ENCODE measurements at regions not wholly inside any gene's neighbourhood (a gene's known extent, or its start where the extent isn't known, plus 50 kb on each side); places are given as distances from the start of the nearest gene placed in this dataset.
"Not testable (repeated sequence)": the region's sequence is repeated elsewhere in the genome, so short reads cannot be mapped to it uniquely, and the experiment has no call there.

DNA sequence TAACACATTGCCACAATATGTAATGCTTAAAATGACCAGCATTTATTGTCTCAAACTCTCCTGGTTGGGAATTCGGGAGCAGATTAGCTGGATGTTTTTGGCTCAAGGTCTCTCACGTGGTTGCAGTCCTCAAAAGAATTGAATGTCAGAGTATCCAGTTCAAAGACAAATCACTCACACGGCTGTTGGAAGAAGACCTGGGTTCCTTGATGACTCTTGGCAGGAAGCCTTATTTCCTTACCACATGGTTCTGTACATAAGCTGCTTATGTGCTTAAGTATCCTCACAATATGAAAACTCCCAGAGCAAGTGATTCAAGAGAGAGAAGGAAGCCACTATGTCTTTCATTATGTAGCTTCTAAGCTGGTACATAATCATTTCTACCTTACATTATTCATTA is 230.3 kb upstream of the PTPRD start:
- DNase-seq = no peak

DNA sequence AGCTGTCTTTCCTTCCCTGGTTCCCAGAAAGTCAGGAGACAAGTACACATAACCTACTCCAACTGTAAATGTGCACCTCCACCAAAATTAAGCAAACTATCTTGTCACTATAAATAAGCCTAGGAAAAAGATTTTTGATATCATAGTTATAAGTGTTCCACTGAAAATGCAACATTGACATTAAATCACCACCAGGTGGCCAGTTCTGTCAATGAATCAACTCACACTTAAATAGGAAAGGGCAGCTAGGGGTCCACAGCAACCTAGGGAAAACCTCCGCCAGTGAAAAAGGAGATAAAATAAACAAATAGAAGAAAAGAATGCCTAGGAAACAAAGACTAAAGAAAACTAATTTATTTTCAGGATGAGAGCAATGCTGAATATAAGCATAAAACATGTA is 243.0 kb upstream of the PTPRD start:
- DNase-seq = no peak

- DNase-seq = no peak
Measured at GRCh38 chr9:10858817-10859216, 246.0 kb upstream of the PTPRD start.

GRCh38 chr9:10863476-10863875 is 250.7 kb upstream of the PTPRD start:
- no peak for DNase-seq

DNA sequence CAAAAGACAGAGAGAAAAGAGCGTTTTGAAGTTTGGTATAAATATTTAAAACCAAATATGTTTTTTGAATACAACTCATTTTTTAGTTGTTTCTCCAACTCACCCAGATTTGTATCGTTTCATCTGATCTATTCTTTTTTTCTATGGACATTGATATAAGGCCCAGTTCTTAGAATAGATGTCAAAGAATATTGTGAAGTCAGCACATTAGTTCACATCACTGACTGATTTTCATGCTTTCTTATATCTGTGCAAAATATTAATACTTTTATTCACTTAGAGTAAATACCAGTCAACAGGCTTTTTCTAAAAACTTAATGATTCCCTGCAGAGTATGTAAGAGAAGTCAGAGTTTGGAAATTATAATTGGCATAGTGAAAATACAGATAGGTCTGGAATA is 254.4 kb upstream of the PTPRD start:
- DNase-seq = no peak

DNA sequence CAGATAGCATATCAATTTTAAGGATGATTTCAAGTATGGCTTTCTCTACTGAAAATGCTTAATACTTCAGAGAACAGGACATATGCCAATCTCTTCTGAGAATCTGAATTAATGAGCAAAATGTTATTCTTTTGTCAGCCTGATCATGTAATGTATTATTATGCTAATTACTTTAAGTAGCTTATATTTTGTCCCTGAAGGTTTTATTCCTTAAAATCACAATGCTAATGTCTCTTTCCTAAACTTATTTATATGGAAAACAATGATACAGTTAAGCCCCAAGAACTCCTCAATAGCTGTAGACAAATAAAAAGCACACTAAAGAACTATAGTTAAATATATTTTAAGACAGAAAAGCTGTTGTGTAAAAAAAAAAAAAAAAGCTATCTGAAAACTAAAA is 256.9 kb upstream of the PTPRD start:
- no peak for DNase-seq

GRCh38 chr9:10873999-10874398 is 261.2 kb upstream of the PTPRD start:
- no peak for DNase-seq

DNA sequence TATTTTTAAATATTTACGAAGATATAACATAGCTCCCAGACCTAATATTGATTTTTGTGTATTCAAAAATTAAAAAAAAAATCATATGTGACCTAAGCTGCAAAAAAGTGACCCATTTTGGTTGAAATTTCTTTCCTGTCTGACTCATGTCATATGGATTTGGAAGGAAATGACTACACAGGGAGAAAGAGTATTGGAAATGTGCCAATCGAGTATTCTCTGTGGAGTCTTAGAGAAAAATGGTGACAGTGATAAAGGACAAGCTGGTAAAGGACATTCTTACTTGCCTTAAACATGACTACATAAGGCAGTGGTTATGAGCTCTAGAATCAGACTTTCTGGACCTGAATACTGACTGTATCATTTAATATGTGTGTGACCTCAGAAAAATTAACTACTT is 262.9 kb upstream of the PTPRD start:
- no peak for DNase-seq

GRCh38 chr9:10876333-10876732 is 263.5 kb upstream of the PTPRD start:
- no peak for DNase-seq

DNA sequence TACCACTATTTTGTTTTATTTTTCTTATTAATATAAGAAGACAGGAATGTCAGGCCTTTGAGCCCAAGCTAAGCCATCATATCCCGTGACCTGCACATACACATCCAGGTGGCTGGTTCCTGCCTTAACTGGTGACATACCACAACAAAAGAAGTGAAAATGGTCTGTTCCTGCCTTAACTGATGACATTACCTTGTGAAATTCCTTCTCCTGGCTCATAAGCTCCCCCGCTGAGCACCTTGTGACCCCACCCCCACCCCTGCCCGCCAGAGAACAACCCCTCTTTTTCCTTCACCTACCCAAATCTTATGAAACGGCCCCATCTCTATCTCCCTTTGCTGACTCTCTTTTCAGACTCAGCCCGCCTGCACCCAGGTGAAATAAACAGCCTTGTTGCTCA is 277.5 kb upstream of the PTPRD start:
- DNase-seq = not testable (repeated sequence)

DNA sequence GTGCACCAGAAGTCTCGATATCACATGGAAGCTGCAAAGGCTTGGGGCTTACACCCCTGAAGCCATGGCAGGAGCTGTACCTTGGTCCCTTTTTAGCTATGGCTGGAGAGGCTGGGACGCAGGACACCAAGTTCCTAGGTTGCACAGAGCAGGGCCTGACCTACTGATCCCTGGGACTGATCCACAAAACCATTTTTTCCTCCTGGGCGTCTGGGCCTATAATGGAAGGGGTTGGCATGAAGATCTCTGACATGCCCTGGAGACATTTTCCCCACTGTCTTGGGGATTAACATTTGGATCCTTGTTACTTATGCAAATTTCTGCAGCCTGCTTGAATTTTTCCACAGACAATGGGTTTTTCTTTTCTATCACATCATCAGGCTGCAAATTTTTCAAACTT is 286.7 kb upstream of the PTPRD start:
- DNase-seq = no peak

GRCh38 chr9:10903969-10904368 is 291.2 kb upstream of the PTPRD start:
- no peak for DNase-seq

DNA sequence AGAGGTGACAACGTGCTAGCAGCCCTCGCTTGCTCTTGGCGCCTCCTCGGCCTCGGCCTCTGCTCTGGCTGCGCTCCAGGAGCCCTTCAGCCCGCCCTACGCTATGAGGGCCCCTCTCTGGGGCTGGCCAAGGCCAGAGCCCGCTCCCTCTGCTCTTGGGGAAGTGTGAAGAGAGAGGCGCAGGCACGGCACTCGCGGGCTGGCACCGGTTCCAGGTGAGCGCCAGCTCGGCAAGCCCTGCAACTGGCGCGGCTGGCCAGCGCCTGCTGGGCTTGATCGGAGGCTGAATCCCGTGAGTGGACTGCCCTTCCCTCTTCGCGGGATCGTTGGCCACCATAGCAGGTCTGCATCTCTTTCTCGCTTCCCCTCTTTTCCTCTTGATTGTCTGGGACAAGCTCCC is 298.0 kb upstream of the PTPRD start:
- no peak for DNase-seq

- no peak for DNase-seq
Measured at GRCh38 chr9:10911373-10911772, 298.6 kb upstream of the PTPRD start.

- DNase-seq = no peak
Measured at GRCh38 chr9:10917001-10917400, 304.2 kb upstream of the PTPRD start.

DNA sequence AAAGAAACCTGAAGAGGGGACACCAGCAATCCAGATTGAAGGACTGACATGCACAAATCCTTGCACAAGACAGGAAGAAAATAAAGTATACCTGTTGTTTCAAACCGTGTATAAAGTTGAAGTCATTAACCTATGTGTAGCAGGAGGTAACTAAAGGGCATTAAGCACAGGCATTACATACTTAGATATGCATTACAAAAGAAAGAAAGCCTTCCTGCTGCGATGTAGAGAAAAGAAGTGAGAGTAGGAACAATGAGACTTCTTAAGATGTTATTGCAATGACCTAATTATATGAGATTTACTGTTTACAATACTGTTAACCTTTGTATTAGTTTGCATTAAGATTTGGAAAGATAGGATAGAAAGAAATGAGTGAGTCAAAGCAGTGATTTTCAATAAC is 308.9 kb upstream of the PTPRD start:
- DNase-seq = no peak

DNA sequence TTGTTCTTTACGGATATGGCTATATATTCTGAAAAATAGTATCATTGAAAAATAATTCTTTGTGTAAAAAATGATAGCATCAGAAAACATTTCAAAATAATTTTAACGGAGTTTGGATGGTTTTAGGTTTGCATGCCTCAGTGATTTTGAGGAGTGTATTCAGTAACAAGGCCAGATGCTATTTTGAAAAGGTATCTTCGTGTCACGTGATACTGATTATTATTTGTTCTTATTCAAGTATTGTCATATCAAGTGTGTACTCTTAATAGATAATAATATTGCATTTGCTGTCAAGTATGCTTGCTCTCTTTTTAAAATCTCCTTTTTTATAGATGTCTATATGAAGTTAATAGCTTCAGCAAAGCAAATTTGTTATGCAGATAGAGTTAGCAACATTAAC is 313.1 kb upstream of the PTPRD start:
- no peak for DNase-seq

- DNase-seq = no peak
Measured at GRCh38 chr9:10928372-10928771, 315.6 kb upstream of the PTPRD start.

GRCh38 chr9:10930081-10930480 is 317.3 kb upstream of the PTPRD start:
- no peak for DNase-seq

DNA sequence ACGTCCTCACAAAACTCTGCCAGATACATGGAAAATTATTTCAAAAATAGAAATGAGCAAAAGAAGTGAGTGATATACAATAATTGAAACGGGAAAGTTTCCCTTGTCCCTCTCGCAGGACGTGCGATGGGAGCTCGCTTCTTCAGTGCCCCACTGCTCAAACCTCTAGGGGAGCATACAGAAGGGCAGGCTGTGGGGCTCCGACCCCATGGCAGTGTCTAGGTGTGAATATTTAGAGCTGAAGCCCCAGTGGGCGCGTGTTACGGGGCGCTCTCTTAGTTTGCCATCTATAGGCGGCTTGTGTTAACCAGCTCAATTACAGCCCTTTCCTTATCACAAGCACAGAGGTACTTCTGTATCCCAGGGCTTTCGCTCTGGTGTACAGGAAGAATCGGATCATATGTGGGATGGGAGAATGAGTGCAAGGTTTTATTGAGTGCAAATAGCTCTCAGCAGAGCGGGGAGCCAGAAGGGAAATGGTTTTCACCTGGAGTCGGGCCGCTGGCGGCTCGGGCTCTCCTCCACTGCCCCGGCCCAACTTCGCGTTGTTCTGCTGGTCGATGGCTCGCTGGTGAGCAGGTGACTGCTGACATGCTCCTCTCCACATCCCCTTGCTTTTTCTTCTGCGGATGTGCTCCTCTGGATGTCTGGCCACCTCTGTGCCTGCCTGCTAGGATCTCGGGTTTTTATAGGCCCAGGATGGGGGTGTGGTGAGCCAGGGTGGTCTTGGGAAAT is 334.0 kb upstream of the PTPRD start:
- no peak for DNase-seq

- DNase-seq = no peak
Measured at GRCh38 chr9:10957878-10958277, 345.1 kb upstream of the PTPRD start.

DNA sequence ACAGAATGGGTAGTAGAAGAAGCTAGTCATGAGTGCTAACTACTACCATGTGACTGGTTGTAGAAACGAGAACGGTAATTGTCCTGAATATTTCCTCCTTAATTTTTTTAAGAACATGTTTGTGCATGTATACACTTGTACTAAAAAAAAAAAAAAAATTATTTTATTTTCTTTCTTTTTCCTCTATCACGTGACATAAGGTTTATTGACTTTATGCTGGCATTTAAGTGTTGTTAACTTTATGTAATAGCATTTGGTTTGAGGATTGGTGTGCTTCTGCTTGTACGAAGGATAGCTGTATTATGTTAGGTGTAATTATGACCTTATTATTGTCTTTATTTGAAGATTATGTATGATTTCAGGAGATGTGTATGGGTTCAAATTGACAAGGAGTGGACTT is 349.1 kb upstream of the PTPRD start:
- DNase-seq = no peak

GRCh38 chr9:10983251-10983650 is 370.4 kb upstream of the PTPRD start:
- no peak for DNase-seq

DNA sequence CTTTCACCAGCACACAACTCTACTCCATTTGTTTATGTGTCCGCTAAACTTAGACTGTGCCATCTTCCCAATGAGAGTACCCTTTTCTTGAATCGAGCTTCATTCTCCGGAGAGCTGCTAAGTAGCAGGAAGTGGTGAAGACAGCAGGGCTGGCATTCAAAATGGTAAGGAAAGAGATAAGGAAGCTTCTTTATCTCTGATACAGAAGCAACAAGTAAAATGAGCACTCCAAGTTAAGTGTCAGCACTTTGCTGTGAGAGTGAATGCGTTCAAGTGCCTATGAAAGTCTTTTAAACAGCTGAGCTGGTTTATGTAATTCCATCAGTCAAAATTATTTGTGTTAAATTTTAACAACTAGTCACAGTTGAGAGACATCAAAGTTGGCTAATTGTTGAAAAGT is 386.8 kb upstream of the PTPRD start:
- DNase-seq = no peak

- DNase-seq = no peak
Measured at GRCh38 chr9:11001546-11001945, 388.7 kb upstream of the PTPRD start.

All from inflammatory macrophage (primary cell).